ENCODE measurements at regions not wholly inside any gene's neighbourhood (a gene's known extent, or its start where the extent isn't known, plus 50 kb on each side); places are given as distances from the start of the nearest gene placed in this dataset.
A peak's percentile ranks its signal among the peaks of the same experiment; 100 is the strongest.

DNA sequence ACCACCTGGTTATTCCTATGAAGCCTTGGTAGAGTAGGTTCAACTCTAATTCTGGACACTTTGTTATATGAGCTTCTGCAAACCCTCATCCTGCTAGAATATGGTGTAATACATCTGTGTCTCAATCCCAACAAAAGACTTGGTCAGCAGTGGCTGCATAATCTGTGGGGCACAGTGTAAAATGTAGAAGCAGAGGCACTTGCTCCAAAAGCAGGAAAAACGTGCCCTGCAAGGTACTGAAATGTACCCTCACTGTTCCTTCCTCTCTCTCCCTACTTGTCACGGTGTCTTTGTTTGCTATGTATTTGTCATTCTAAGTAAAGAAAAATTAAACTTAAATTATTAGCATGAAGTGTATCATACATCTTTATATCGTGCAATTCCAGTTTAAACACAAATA lies 267.9 kb downstream of the BCL11B start:
- peak overlapping the region; percentile 44 for H3K27ac ChIP-seq
- TF ChIP-seq, protein P1, sequence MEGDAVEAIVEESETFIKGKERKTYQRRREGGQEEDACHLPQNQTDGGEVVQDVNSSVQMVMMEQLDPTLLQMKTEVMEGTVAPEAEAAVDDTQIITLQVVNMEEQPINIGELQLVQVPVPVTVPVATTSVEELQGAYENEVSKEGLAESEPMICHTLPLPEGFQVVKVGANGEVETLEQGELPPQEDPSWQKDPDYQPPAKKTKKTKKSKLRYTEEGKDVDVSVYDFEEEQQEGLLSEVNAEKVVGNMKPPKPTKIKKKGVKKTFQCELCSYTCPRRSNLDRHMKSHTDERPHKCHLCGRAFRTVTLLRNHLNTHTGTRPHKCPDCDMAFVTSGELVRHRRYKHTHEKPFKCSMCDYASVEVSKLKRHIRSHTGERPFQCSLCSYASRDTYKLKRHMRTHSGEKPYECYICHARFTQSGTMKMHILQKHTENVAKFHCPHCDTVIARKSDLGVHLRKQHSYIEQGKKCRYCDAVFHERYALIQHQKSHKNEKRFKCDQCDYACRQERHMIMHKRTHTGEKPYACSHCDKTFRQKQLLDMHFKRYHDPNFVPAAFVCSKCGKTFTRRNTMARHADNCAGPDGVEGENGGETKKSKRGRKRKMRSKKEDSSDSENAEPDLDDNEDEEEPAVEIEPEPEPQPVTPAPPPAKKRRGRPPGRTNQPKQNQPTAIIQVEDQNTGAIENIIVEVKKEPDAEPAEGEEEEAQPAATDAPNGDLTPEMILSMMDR (conservative IDR thresholded peaks at IDR 0.05) = no peak

- no peak overlapping the region for H3K27ac ChIP-seq
- TF ChIP-seq, protein P1 (conservative IDR thresholded peaks at IDR 0.05) = no peak
These were observed 265.7 kb downstream of the BCL11B start for GRCh38 chr14:99006276-99006675.

- no peak overlapping the region for H3K27ac ChIP-seq
- TF ChIP-seq, protein P1 (conservative IDR thresholded peaks at IDR 0.05) = no peak
These were observed 264.2 kb downstream of the BCL11B start for GRCh38 chr14:99007795-99008194.

- TF ChIP-seq, protein P1 (conservative IDR thresholded peaks at IDR 0.05) = no peak
- H3K27ac ChIP-seq = no peak overlapping the region
These were observed 262.1 kb downstream of the BCL11B start for GRCh38 chr14:99009871-99010270.

DNA sequence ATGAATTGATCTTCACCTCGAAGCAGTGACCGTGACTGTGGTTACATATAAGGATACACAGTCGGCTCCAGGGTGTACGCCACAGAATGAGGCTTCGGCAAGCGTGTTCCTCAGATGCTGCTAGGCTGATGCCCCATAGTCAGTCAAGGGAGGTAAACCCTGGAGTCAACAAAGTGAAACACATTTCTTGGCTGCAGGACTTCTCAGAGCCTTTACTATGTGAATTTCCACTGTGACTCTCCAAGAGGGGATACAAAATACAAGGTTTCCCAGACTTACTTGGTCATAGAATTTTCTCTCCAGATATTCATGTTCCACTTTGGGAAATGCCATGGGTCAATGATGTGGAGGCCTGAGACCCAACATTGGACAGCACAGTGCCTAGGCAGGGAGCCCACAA lies 260.6 kb downstream of the BCL11B start:
- TF ChIP-seq, protein P1 (conservative IDR thresholded peaks at IDR 0.05) = no peak
- H3K27ac ChIP-seq = no peak overlapping the region

DNA sequence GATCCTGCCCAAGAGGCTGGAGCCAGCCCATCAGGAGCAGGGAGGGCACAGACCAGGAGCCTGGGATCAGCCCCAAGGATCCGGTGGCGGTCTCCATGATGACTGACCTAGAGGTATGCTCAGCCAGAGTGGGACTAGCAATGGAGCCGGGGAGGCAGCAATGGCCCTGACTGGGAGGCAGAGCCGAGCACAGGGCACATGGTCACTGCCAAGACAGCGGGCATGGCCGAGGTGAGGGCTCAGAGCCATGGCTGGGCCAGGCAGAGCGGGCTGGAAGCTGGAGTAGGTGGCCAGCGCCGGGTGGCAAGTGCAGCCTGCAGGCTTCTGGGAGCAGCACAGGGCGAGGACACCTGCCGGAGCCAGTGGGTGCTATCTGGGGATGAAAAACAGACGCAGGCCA lies 259.3 kb downstream of the BCL11B start:
- TF ChIP-seq, protein P1 (conservative IDR thresholded peaks at IDR 0.05) = no peak

GRCh38 chr14:99015833-99016232 lies 256.2 kb downstream of the BCL11B start:
- TF ChIP-seq, protein P1 (conservative IDR thresholded peaks at IDR 0.05) = no peak
- H3K27ac ChIP-seq = no peak overlapping the region

More for the DNA sequence above, 259.3 kb downstream of the BCL11B start:
- no peak overlapping the region for H3K27ac ChIP-seq

DNA sequence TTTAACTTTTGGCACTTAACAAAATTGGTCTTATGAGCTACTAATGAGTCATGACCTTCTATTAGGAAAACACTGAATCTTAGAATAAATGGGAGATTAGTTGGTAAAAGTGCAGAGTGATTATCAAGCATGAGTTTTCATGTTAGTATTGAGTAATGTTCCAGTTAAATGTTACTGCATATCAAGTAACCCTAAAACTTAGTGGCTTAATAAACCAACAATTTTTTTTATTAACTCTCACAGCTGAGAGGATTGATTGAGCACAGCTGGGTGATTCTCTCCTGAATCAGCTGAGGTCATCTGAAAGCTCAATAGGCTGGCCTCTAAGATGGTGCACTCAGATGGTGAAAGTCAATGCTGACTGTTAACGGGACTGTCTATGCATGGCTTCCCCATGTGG lies 248.6 kb downstream of the BCL11B start:
- TF ChIP-seq, protein P1 (conservative IDR thresholded peaks at IDR 0.05) = no peak
- H3K27ac ChIP-seq = no peak overlapping the region
